Chondrocyte (in vitro differentiated cells): ENCODE measurements at regions not wholly inside any gene's neighbourhood (a gene's known extent, or its start where the extent isn't known, plus 50 kb on each side); places are given as distances from the start of the nearest gene placed in this dataset.

Source experiments
- DNase-seq: peaks from one replicate; pipeline ENCODE4 v3.0.0; 2021; ENCODE audit warnings: mixed read lengths, low spot score
- H3K27ac Mint-ChIP-seq: one replicate; pipeline ENCODE4 v1.8.0; 2021; ENCODE audit warnings: mild to moderate bottlenecking, moderate library complexity, mixed read lengths; ENCODE audit not compliant: unreplicated experiment
- H3K27me3 Mint-ChIP-seq: 2 replicates; pipeline ENCODE4 v1.8.0; 2021; ENCODE audit warnings: low read depth, mixed read lengths
- H3K36me3 Mint-ChIP-seq: 2 replicates; pipeline ENCODE4 v1.8.0; 2021; ENCODE audit warnings: low read depth, mixed read lengths
- H3K4me1 Mint-ChIP-seq: 2 replicates; pipeline ENCODE4 v1.8.0; 2021; ENCODE audit warnings: low read depth, mild to moderate bottlenecking, mixed read lengths
- H3K4me3 Mint-ChIP-seq: one replicate; pipeline ENCODE4 v1.8.0; 2021; ENCODE audit warnings: mild to moderate bottlenecking, moderate library complexity, mixed read lengths; ENCODE audit not compliant: unreplicated experiment
- H3K9me3 Mint-ChIP-seq: 2 replicates; pipeline ENCODE4 v1.8.0; 2021; ENCODE audit warnings: low read depth, mixed read lengths
- CTCF ChIP-seq: fragments of 200-600 bp; sonication (generic); IDR thresholded peaks from 2 replicates; pipeline ENCODE4 v1.5.0; 2021; ENCODE audit warnings: antibody characterized with exemption, mild to moderate bottlenecking, moderate library complexity

- H3K27me3 Mint-ChIP-seq, result peaks cover 19% of the 10 kb centered on the region
- DNase-seq, result no peak
- no peak overlapping the region for H3K4me3 Mint-ChIP-seq
- no peak overlapping the region for H3K27ac Mint-ChIP-seq
- no peak for TF ChIP-seq CTCF
- no peaks in the 10 kb centered on the region for H3K9me3 Mint-ChIP-seq
- no peaks in the 10 kb centered on the region for H3K36me3 Mint-ChIP-seq
- H3K4me1 Mint-ChIP-seq, result no peaks in the 10 kb centered on the region
Measured at GRCh38 chr7:35384761-35385700, 131.1 kb upstream of the TBX20 start.

DNA sequence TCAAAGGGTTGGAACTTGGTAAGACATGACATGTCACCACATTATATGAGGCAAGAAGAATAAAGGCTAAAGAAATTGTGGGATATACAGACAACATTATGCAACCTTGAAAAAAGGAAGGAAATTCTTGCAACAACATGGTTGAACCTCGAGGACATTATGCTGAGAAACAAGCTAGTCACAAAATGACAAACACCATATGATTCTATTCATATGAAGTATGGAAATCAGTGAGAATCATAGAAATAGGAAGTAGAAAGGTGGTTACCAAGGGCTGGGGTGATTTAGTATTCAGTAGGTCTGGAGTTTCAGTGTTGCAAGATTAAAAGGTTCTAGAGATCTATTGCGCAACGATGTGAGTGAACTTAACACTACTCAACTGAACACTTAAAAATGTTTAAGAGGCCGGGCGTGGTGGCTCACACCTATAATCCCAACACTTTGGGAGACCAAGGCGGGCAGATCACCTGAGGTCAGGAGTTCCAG is 126.9 kb upstream of the TBX20 start:
- Mint-ChIP-seq H3K27me3 (peaks cover 18% of the 10 kb centered on the region), H3K4me3 (no peak overlapping the region), H3K27ac (no peak overlapping the region), H3K4me1 (no peaks in the 10 kb centered on the region), H3K36me3 (no peaks in the 10 kb centered on the region), H3K9me3 (no peaks in the 10 kb centered on the region)
- no peak for TF ChIP-seq CTCF
- no peak for DNase-seq

DNA sequence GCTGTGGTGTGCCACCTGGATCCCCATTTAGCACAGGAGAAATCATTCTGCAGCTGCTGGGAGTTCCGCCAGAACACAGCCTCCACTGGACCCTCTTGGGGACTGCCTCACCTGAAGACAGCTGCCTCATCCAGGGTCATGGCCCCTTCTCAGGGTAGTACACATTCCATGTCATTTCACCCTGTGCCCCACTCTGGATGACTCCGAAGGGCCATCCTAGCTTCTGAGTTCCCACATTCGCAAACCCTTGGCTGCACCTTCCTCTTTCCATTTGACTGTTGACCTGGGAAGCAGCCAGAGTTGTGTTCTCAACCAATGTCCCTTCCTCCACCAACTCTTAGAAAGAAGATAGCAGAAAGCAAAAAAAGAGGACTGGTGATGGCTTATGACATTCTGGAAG is 125.6 kb upstream of the TBX20 start:
- H3K27ac Mint-ChIP-seq, result no peak overlapping the region
- no peak for TF ChIP-seq CTCF
- peaks cover 3% of the 10 kb centered on the region for H3K9me3 Mint-ChIP-seq
- H3K27me3 Mint-ChIP-seq, result peaks cover 10% of the 10 kb centered on the region
- H3K4me3 Mint-ChIP-seq, result no peak overlapping the region
- H3K4me1 Mint-ChIP-seq, result no peaks in the 10 kb centered on the region
- DNase-seq, result no peak
- H3K36me3 Mint-ChIP-seq, result no peaks in the 10 kb centered on the region

DNA sequence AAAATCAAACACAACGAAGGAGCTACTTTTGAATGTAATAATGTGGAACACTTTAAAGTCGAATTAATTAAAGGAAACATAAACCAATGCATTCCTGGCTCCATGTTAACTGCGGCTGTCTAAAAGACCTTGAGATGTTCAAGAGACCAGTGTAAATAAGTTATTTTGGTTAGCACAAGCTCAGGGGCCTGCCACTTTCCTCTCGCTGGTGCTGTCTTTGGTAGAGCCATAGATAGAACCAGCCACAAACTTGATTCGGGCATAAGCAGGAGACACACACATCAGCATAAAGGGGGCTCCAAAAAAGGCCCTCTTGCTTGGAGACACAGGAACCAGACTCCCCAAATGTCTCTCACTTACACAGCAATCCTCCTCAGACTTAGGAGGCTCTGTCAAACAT is 121.6 kb upstream of the TBX20 start:
- H3K36me3 Mint-ChIP-seq, result no peaks in the 10 kb centered on the region
- no peaks in the 10 kb centered on the region for H3K4me1 Mint-ChIP-seq
- H3K4me3 Mint-ChIP-seq, result no peak overlapping the region
- peaks cover 12% of the 10 kb centered on the region for H3K9me3 Mint-ChIP-seq
- no peak for DNase-seq
- H3K27me3 Mint-ChIP-seq, result peaks cover 2% of the 10 kb centered on the region
- TF ChIP-seq CTCF, result no peak
- H3K27ac Mint-ChIP-seq, result no peak overlapping the region

- Mint-ChIP-seq H3K9me3 (peaks cover 12% of the 10 kb centered on the region), H3K4me3 (no peak overlapping the region), H3K27ac (no peak overlapping the region), H3K4me1 (no peaks in the 10 kb centered on the region), H3K27me3 (peaks cover 2% of the 10 kb centered on the region), H3K36me3 (no peaks in the 10 kb centered on the region)
- TF ChIP-seq CTCF, result no peak
- no peak for DNase-seq
Measured at GRCh38 chr7:35374858-35375257, 121.0 kb upstream of the TBX20 start.
